OCI-LY3 (cell line): ENCODE measurements at regions not wholly inside any gene's neighbourhood (a gene's known extent, or its start where the extent isn't known, plus 50 kb on each side); places are given as distances from the start of the nearest gene placed in this dataset.
A peak's percentile ranks its signal among the peaks of the same experiment; 100 is the strongest.

Experiments used
- H2AFZ ChIP-seq: fragments of 200-600, 300-600 bp; shearing (Covaris generic); 2 replicates; pipeline ENCODE4 v1.6.0; 2014; ENCODE audit warnings: antibody characterized with exemption, low read depth, low read length
- H3K27ac ChIP-seq: fragments of 200-600, 300-600 bp; sonication (generic); 2 replicates; pipeline ENCODE4 v1.5.1; 2014; ENCODE audit warnings: mild to moderate bottlenecking, low read length, moderate library complexity, mixed read lengths
- H3K27me3 ChIP-seq: fragments of 200-600, 300-600 bp; sonication (generic); 2 replicates; pipeline ENCODE4 v1.6.1; 2014; ENCODE audit warnings: low read depth, low read length, mixed read lengths
- H3K36me3 ChIP-seq: fragments of 200-600, 300-600 bp; sonication (generic); replicated peaks from 2 replicates; pipeline ENCODE3; 2014; ENCODE audit warnings: low read depth, low read length, mixed read lengths
- H3K4me1 ChIP-seq: fragments of 300-600, 200-600 bp; sonication (generic); 2 replicates; pipeline ENCODE4 v1.6.1; 2014; ENCODE audit warnings: low read length, mixed read lengths
- H3K4me2 ChIP-seq: fragments of 200-600, 300-600 bp; sonication (generic); 2 replicates; pipeline ENCODE4 v1.6.1; 2014; ENCODE audit warnings: low read length, mixed read lengths
- H3K4me3 ChIP-seq: fragments of 300-600, 200-600 bp; sonication (generic); 2 replicates; pipeline ENCODE4 v1.5.1; 2014; ENCODE audit warnings: antibody characterized with exemption, mild to moderate bottlenecking, low read length, moderate library complexity
- H3K79me2 ChIP-seq: fragments of 300-600, 200-600 bp; shearing (Covaris generic); 2 replicates; pipeline ENCODE4 v1.6.1; 2014; ENCODE audit warnings: mild to moderate bottlenecking, low read length, mixed read lengths
- H3K9ac ChIP-seq: fragments of 300-600, 200-600 bp; shearing (Covaris generic); 2 replicates; pipeline ENCODE4 v1.6.0; 2014; ENCODE audit warnings: mild to moderate bottlenecking, low read length, moderate library complexity
- H3K9me3 ChIP-seq: fragments of 200-600, 300-600 bp; shearing (Covaris generic); 2 replicates; pipeline ENCODE4 v1.6.1; 2014; ENCODE audit warnings: low read length, mixed read lengths; ENCODE audit not compliant: insufficient read depth
- H4K20me1 ChIP-seq: fragments of 200-600, 300-600 bp; sonication (generic); 2 replicates; pipeline ENCODE4 v1.6.1; 2016; ENCODE audit warnings: low read length, mixed read lengths; ENCODE audit not compliant: insufficient read depth
- CTCF ChIP-seq: fragments of 200-600, 300-600 bp; sonication (generic); IDR thresholded peaks from 2 replicates; pipeline ENCODE4 v1.5.1; 2014; ENCODE audit warnings: antibody characterized with exemption, low read length, low read depth
- EZH2phosphoT487 ChIP-seq: fragments of 200-600 bp; shearing (Covaris generic); IDR thresholded peaks from 2 replicates; pipeline ENCODE4 v1.6.1; 2018; ENCODE audit warnings: antibody characterized with exemption, mixed run types, low read depth

- H3K4me3 ChIP-seq = no peak overlapping the region
- H4K20me1 ChIP-seq = no peaks in the 10 kb centered on the region
- H3K9me3 ChIP-seq = no peaks in the 10 kb centered on the region
- H3K27ac ChIP-seq = no peak overlapping the region
- no peak overlapping the region for H3K9ac ChIP-seq
- TF ChIP-seq EZH2phosphoT487 (no peak), CTCF (no peak)
- no peaks in the 10 kb centered on the region for H3K36me3 ChIP-seq
- no peak overlapping the region for H2AFZ ChIP-seq
- H3K27me3 ChIP-seq = no peaks in the 10 kb centered on the region
- no peaks in the 10 kb centered on the region for H3K79me2 ChIP-seq
- no peak overlapping the region for H3K4me2 ChIP-seq
- peaks cover 20% of the 10 kb centered on the region for H3K4me1 ChIP-seq
These were observed 153.5 kb upstream of the ZEB2 start for GRCh38 chr2:144673456-144673855.

- H3K9ac ChIP-seq = no peak overlapping the region
- no peaks in the 10 kb centered on the region for H3K9me3 ChIP-seq
- H3K4me2 ChIP-seq = peak overlapping the region; percentile 40
- no peak for TF ChIP-seq CTCF
- no peak for TF ChIP-seq EZH2phosphoT487
- no peaks in the 10 kb centered on the region for H3K27me3 ChIP-seq
- H3K4me3 ChIP-seq = no peak overlapping the region
- H3K36me3 ChIP-seq = no peaks in the 10 kb centered on the region
- no peaks in the 10 kb centered on the region for H4K20me1 ChIP-seq
- H3K4me1 ChIP-seq = peaks cover 20% of the 10 kb centered on the region
- peak overlapping the region; percentile 60; the same call in 1 of the 2 replicates for H2AFZ ChIP-seq
- no peaks in the 10 kb centered on the region for H3K79me2 ChIP-seq
- H3K27ac ChIP-seq = no peak overlapping the region
These were observed 152.0 kb upstream of the ZEB2 start for GRCh38 chr2:144671695-144672455.

DNA sequence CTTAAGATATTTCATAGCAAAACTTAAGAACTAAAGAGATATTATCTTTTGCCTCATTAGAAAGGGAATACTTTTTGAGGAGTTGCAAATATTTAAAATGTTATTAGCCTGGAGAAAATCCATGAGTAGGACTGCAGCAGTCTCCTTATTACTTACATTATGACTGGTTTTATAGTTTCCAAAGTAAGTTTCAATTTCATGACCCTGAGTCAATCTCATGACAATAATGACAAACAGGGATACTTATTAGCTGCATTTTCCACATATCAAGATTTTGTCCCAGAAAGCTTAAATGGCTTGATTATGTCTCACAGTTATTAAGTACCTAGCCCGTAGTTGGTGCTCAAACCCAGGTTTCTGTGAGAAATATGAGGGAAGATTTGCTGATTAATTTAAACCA, 150.8 kb upstream of the ZEB2 start:
- TF ChIP-seq EZH2phosphoT487 (no peak), CTCF (no peak)
- H4K20me1 ChIP-seq = no peaks in the 10 kb centered on the region
- H3K36me3 ChIP-seq = no peaks in the 10 kb centered on the region
- H3K79me2 ChIP-seq = no peaks in the 10 kb centered on the region
- no peak overlapping the region for H3K4me3 ChIP-seq
- peaks cover 20% of the 10 kb centered on the region for H3K4me1 ChIP-seq
- no peak overlapping the region for H2AFZ ChIP-seq
- no peak overlapping the region for H3K9ac ChIP-seq
- H3K27ac ChIP-seq = no peak overlapping the region
- H3K9me3 ChIP-seq = no peaks in the 10 kb centered on the region
- H3K4me2 ChIP-seq = no peak overlapping the region
- no peaks in the 10 kb centered on the region for H3K27me3 ChIP-seq

GRCh38 chr2:144670080-144670479, 150.2 kb upstream of the ZEB2 start:
- no peak overlapping the region for H2AFZ ChIP-seq
- H3K4me1 ChIP-seq = peaks cover 20% of the 10 kb centered on the region
- no peaks in the 10 kb centered on the region for H3K27me3 ChIP-seq
- no peak overlapping the region for H3K4me2 ChIP-seq
- no peak overlapping the region for H3K4me3 ChIP-seq
- no peak overlapping the region for H3K27ac ChIP-seq
- H3K79me2 ChIP-seq = no peaks in the 10 kb centered on the region
- H3K36me3 ChIP-seq = no peaks in the 10 kb centered on the region
- H4K20me1 ChIP-seq = no peaks in the 10 kb centered on the region
- TF ChIP-seq EZH2phosphoT487 = no peak
- TF ChIP-seq CTCF = no peak
- no peak overlapping the region for H3K9ac ChIP-seq
- no peaks in the 10 kb centered on the region for H3K9me3 ChIP-seq
